HG02885 (cell line): ENCODE measurements at regions not wholly inside any gene's neighbourhood (a gene's known extent, or its start where the extent isn't known, plus 50 kb on each side); places are given as distances from the start of the nearest gene placed in this dataset.

ENCODE experiments used
- ATAC-seq: cut with Tn5 transposase; IDR thresholded peaks from one replicate; pipeline ENCODE4 v1.9.1; 2021; ENCODE audit warnings: mild to moderate bottlenecking; ENCODE audit not compliant: unreplicated experiment, poor library complexity

DNA sequence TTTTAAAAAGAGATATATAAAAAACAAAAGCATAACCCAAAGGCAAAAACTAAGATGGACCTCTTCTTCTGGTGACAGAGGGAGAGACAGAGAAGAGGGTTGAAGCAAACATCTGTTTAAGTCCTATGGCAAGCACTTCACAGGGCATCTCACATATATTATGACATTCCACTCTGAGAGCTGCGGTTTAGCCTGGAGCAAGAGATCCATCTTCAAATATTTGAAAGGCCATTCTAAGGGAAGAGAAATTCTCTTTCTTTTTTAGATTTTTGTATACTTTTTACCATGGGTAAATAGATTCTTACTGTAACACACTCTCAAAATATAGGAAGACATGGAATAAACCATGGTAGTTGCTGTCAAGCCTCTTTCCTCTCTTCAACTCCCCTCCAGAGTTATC, 204.1 kb downstream of the GXYLT1 start:
- no peak for ATAC-seq

DNA sequence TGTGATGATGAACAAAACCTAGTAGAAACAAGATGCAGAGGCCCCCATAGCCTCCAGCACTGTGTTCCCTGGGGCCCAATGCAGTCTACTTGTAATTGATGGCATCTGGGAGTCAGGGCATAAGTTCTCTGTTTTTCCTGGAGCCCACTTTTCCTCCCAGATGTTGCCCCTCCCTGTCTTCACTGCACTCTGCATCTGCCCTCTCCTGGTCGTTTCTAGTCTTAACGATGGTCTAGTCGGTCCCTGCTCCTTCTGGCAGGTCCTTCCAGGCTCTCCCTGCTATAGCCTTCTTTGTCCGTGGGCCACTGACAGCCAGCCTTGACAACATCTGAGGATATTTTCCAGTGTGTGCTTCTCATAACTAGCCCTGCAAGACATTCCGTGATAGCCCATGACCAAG, 208.3 kb downstream of the GXYLT1 start:
- no peak for ATAC-seq

DNA sequence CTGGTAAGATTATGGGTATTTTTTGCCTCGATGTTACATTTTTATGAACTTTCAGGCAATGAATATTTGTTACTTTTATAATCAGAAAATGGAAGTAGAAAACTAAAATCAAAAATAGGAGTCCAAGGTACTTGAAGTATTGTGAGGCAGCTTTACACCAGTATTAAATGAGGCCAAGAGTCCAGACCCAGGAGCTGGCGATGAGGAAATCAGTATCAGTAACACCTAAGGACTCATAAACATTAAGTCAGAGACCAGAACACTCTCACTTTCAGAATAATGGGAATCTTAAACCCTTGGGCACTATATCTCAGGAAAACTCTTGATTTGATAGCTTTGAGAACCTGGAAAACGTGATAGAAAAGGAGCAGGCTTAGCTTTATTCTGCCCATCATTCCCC, 208.8 kb downstream of the GXYLT1 start:
- no peak for ATAC-seq

- ATAC-seq = peak; percentile 55
These were observed 212.1 kb downstream of the GXYLT1 start for GRCh38 chr12:41932470-41932991.

DNA sequence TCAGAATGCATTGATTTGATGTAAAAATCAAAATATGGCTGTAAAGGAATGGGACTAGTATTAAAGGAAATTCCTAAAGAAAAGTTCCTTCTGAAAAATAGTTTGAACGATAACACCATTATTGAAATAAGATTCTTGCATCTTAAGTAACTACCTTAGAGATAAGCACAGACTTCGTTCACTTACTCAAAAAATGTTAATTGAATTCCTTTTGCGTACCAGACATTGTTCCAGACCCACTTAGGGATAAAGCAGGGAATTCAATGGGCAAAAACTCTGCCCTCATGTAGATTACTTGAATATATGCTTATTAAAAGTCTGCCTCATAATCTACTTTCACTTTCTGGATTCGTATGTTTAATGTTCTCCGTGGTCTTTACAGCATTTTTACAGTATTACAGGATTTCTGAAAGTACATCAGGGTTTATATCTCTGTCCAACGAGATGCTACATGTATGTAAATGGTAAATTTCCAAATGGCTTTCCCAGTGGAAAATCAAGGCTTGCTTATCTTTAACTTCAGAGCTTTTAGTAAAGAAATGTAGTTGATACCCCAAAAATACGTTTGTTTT, 213.7 kb downstream of the GXYLT1 start:
- ATAC-seq = no peak

DNA sequence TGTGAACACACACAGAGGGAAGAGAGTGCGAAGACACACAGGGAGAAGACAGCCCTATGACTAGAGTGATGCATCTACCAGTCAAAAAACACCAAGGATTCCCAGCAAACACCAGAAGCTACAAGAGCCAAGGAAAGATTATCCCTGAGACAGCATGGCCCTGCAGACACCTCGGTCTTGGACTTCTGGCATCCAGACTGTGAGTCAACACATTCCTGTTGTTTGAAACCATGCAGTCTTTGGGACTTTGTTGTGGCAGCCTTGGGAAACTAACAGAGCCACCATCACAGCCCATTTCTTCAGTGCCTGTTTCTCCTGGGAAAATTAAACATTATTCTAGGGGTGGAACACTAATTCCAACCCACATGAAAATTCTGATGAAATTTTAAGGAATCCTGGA, 220.6 kb downstream of the GXYLT1 start:
- ATAC-seq = no peak

DNA sequence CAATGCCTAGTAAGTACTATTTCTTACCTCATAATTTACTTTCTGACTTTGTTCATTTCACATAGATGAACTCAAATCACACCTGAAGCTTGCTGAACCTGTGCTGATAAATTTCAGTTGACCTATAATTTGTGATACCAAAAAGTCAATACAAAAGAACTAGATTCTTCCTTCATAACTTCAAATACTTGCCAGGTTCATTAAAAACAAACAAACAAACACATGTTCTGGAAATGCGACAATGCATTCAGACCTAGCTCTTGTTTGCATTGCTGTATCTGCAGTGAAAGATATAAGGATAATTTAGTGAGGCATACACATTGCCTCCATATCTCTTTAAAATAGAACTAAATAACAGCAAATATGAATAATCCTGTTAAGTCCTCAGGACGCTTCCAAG, 221.3 kb downstream of the GXYLT1 start:
- ATAC-seq = no peak

- no peak for ATAC-seq
These were observed 224.3 kb downstream of the GXYLT1 start for GRCh38 chr12:41920355-41920754.

DNA sequence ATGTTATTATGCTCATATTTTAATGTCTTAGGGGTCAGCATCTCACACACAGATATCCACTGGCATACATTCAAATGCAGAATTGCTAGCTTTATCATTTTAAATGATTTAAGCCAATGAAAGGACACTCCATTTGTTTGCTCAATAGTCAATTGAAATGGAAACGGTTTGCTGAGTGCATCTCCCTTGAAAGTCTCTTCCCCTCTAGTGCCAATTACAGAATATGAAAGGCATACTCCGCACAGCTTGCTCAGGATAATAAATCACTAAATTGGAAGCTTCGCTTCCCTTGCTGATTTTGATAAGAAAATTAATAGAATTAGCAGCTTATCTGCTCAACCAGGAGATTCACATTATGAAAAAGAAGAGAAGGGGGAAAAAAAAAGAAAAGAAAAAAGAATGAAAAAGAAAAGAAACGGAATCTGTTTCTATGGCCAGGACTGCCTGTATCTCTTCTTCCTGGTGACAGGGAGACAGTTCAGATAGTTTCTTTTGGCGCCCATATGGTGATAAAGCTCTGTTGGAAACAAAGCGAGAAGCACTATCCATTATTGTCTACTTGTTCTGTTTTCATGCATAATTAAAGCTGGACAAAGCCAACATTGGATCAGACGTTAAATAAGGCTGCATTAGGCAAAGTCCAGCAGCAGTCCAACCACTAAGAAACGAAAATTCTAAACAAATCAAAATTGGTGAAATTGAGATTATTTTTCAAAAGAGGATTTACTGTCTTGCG, 225.0 kb downstream of the GXYLT1 start:
- ATAC-seq = no peak

DNA sequence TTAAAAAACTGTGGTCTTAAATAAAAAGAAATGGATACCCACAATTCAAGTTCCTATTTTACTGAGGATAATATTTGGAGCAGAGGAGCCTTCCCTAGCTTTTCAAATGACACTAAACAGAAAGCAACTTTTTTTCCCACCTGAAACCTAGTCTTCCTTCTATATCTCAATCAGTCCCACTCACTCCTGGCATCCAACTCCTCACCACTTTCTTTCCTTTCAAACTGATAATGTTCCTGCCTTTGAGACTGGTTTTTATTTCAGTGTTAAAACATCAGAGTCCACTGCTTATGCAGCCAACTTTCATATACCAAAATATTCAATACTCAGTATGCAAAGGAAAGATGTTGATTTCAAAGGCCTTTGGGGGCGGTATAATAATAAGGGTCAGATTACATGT, 225.6 kb downstream of the GXYLT1 start:
- no peak for ATAC-seq

- ATAC-seq = peak; percentile 41
These were observed 226.7 kb downstream of the GXYLT1 start for GRCh38 chr12:41917938-41918341.

DNA sequence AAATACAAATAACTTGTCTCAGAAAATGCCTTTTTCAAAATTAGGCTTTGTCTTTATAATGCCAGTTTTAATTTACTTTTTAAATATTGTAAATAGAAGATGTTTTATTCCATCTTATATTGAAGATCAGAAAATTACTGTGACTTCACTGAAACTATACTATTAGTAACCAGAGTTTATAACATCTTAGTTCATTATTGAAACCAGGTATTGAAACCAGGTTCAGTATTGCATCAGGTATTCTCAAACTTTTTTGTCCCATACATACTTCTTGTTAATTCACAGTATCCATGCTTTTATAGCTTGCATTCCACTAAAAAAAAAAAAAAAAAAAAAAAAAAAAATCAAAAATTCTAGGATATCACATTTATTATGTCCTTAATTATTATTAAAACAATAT, 227.5 kb downstream of the GXYLT1 start:
- peak; percentile 56 for ATAC-seq

DNA sequence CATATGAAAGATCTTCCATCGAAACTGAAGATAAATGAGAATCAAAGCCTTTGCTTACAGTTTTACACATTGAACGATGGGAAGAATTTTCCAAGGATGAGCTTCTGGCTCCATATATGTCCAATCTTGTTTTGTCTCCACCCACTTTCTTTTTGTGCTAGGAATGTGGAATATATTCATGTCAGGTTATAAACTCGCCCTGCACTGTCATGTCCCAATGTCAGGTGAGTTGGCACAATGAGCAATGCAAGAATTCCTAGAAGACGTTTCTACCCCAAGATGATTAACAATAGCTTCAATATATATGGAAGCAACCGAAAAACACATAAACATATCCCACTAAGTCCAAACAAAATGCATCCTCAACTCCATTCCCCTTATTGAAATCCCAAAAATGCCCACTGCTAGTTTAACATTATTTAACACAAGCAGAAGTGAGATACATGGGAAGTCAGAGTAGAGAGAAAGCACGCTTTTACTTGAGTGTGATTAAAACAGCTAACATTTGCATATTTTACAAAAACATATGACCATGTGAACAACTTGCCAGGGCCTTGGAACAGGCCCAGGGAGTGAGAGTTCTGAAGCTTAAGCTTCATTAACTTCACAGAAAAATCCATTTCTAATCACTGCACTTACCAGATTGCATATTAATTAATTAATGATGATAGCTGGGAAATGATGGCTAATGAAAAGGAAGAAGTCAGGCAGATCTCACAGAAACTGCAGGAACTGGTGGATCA, 233.9 kb downstream of the GXYLT1 start:
- ATAC-seq = no peak

DNA sequence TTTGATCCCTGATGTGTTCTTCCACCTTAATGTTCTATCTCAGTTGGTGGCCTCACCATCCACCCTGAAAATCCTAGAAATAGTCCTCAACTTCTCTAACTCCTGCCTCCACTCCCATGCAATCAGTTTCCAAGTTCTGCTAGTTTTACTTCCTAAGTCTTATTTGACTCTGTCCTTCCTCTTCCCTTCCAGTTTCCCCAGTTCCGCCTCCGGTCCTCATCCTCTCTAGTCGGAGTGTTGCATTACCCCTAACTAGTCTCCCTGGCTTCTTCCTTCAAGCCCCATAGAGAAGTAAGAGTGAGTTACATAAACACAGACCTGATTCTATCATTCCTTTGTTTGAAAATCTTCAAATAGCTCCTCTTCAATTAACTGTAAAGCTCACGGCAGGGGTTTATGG, 236.5 kb downstream of the GXYLT1 start:
- no peak for ATAC-seq

DNA sequence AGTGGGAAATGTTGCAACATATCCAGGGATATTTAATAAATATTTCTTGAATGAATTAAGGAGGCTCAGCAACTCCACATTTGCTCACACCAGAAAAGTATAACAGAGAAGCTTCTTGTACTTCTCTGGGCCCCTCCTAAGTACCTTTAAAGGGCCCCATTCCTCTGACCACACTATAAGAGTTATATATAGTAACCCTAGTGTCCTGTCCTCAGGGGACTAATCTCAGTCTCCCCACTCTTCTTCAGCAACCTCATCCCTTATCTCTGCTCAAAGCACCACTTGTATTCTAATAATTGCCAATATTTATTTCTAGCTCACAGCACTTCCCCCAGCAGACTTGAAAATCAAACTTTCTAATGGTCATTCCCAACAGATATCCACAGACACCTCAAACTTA, 237.1 kb downstream of the GXYLT1 start:
- ATAC-seq = no peak

GRCh38 chr12:41907021-41907420, 237.7 kb downstream of the GXYLT1 start:
- ATAC-seq = no peak

- no peak for ATAC-seq
These were observed 238.8 kb downstream of the GXYLT1 start for GRCh38 chr12:41905759-41906297.

- ATAC-seq = no peak
These were observed 239.5 kb downstream of the GXYLT1 start for GRCh38 chr12:41905073-41905758.

- no peak for ATAC-seq
These were observed 240.6 kb downstream of the GXYLT1 start for GRCh38 chr12:41904041-41904440.

DNA sequence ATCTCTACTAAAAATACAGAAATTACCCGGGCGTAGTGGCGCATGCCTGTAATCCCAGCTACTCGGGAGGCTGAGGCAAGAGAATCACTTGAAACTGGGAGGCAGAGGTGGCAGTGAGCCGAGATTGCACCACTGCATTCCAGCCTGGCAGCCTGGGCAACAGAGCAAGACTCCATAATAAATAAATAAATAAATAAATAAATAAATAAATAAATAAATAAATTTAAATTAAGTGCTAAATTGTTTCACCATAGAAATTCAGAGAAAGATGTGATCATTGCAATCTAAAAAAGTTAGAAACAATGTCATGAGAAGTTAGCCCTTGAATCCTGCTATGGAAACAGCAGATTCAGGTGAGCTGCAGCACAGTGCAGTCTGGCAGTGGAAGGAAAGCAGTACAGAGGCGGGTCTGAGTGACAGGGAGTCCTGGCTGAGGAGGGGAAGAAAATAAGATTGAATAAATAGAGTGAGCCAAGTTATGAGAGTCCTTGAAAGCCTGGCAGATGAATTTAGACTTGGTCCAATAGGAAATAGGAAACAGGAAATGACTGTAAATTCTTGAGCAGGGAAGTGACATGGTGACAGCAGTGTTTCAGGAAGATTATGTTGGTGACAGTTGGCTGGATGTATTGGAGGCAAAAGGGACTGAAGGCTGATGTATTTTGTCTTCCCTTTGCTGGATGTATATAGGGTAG, 241.5 kb downstream of the GXYLT1 start:
- no peak for ATAC-seq
